H1 (cell line): ENCODE measurements at regions not wholly inside any gene's neighbourhood (a gene's known extent, or its start where the extent isn't known, plus 50 kb on each side); places are given as distances from the start of the nearest gene placed in this dataset.

ENCODE experiments used
- CTCF ChIA-PET: fragments of 300-600 bp; sonication (Branson Sonifier 250); formaldehyde crosslinking; loops from one replicate; lab custom pipeline; 2021; ENCODE audit not compliant: partially characterized antibody; lab: Charles Lee
- POLR2A ChIA-PET: fragments of 300-600 bp; sonication (Branson Sonifier 250); formaldehyde crosslinking; loops from one replicate; lab custom pipeline; 2021; ENCODE audit warnings: inconsistent platforms; ENCODE audit not compliant: partially characterized antibody; lab: Charles Lee
- DNase-seq, 2 experiments: peaks; one replicate each; pipeline versions ENCODE4 v3.0.0 to v3.0.0-alpha.2; 2010 to 2022; ENCODE audit warnings: low spot score in 2 of 2, low read depth in 1 of 2, mixed read lengths in 1 of 2
- FAIRE-seq: peaks from 2 replicates; lab custom pipeline; 2011; peaks lifted over from hg19 to GRCh38; lab: Jason Lieb, UNC
- H2AFZ ChIP-seq: 2 replicates; pipeline ENCODE4 v1.8.1; 2012; ENCODE audit warnings: low read length, inconsistent platforms
- H2AK5ac ChIP-seq: 2 replicates; pipeline ENCODE4 v1.6.1; 2013; ENCODE audit warnings: low read depth, low read length
- H2BK120ac ChIP-seq: replicated peaks from 2 replicates; pipeline ENCODE3; 2013; ENCODE audit warnings: low read depth, low read length, inconsistent platforms
- H2BK12ac ChIP-seq: 2 replicates; pipeline ENCODE4 v1.6.1; 2013; ENCODE audit warnings: low read depth, low read length
- H2BK15ac ChIP-seq: 2 replicates; pipeline ENCODE4 v1.6.1; 2013; ENCODE audit warnings: low read length
- H2BK20ac ChIP-seq: 2 replicates; pipeline ENCODE4 v1.6.1; 2013; ENCODE audit warnings: low read length
- H2BK5ac ChIP-seq: 2 replicates; pipeline ENCODE4 v1.6.1; 2013; ENCODE audit warnings: low read depth, low read length
- H3K14ac ChIP-seq: 2 replicates; pipeline ENCODE4 v1.6.1; 2013; ENCODE audit warnings: inconsistent platforms; ENCODE audit not compliant: insufficient read length
- H3K18ac ChIP-seq: 2 replicates; pipeline ENCODE4 v1.6.1; 2013; ENCODE audit warnings: low read length; ENCODE audit errors: extremely low read depth
- H3K23ac ChIP-seq: 2 replicates; pipeline ENCODE4 v1.6.1; 2013; ENCODE audit warnings: inconsistent platforms; ENCODE audit not compliant: insufficient read length
- H3K23me2 ChIP-seq: 2 replicates; pipeline ENCODE4 v1.6.1; 2013; ENCODE audit warnings: low read depth, low read length
- H3K27ac ChIP-seq: 2 replicates; pipeline ENCODE4 v1.6.1; 2011; ENCODE audit warnings: low read depth, low read length, inconsistent platforms
- H3K27me3 ChIP-seq, 4 experiments: replicated peaks in 1 of 4; 1 replicate in 1 of 4; 2 replicates in 3 of 4; pipeline versions ENCODE4 v1.6.1 to v1.8.1; 2011 to 2013; ENCODE audit warnings: low read length in 3 of 4, mild to moderate bottlenecking in 3 of 4, inconsistent platforms in 2 of 4, mixed read lengths in 2 of 4, moderate library complexity in 1 of 4; ENCODE audit not compliant: control insufficient read depth in 3 of 4, insufficient read depth in 3 of 4; ENCODE audit errors: extremely low read depth in 1 of 4
- H3K36me3 ChIP-seq, 4 experiments: 2 replicates each; pipeline versions ENCODE4 v1.6.1 to v1.8.1; 2011 to 2013; ENCODE audit warnings: mild to moderate bottlenecking in 4 of 4, low read length in 3 of 4, moderate library complexity in 2 of 4, control low read depth in 1 of 4, inconsistent platforms in 1 of 4; ENCODE audit not compliant: insufficient read depth in 4 of 4, control insufficient read depth in 2 of 4
- H3K4ac ChIP-seq: replicated peaks from 2 replicates; pipeline ENCODE3; 2013; ENCODE audit warnings: low read length, low read depth, mixed read lengths, inconsistent platforms; ENCODE audit not compliant: insufficient read length
- H3K4me1 ChIP-seq, 4 experiments: replicated peaks in 1 of 4; 1 replicate in 1 of 4; 2 replicates in 3 of 4; pipeline versions ENCODE4 v1.6.1 to v1.8.1; 2011 to 2013; ENCODE audit warnings: low read length in 3 of 4, inconsistent platforms in 2 of 4, mixed read lengths in 1 of 4; ENCODE audit not compliant: insufficient read depth in 4 of 4, control insufficient read depth in 3 of 4
- H3K4me2 ChIP-seq, 2 experiments: 2 replicates each; pipeline versions ENCODE4 v1.6.1 to v1.8.1; 2011 to 2013; ENCODE audit warnings: low read depth in 2 of 2, low read length in 2 of 2, control low read depth in 1 of 2, inconsistent platforms in 1 of 2, mild to moderate bottlenecking in 1 of 2; ENCODE audit not compliant: insufficient read depth in 1 of 2
- H3K4me3 ChIP-seq, 4 experiments: fragments of 200-600, 300-600 bp in 1 of 4; sonication (generic), shearing (Covaris generic), sonication (Bioruptor Twin) in 1 of 4; 2 replicates each; pipeline versions ENCODE4 v1.5.1 to v1.8.1; 2011 to 2016; ENCODE audit warnings: low read length in 4 of 4, low read depth in 3 of 4, control low read depth in 2 of 4, inconsistent platforms in 2 of 4, mild to moderate bottlenecking in 2 of 4, mixed read lengths in 1 of 4, moderate library complexity in 1 of 4; ENCODE audit not compliant: insufficient read depth in 2 of 4; ENCODE audit errors: extremely low read depth in 1 of 4
- H3K56ac ChIP-seq: replicated peaks from 2 replicates; pipeline ENCODE3; 2013; ENCODE audit warnings: low read depth, mild to moderate bottlenecking, mixed read lengths, low read length, inconsistent platforms; ENCODE audit not compliant: insufficient read length
- H3K79me1 ChIP-seq: 2 replicates; pipeline ENCODE4 v1.6.1; 2013; ENCODE audit warnings: low read depth, low read length, control low read depth
- H3K79me2 ChIP-seq, 2 experiments: 2 replicates each; pipeline versions ENCODE4 v1.6.1 to v1.8.1; 2012 to 2013; ENCODE audit warnings: low read length in 2 of 2, mild to moderate bottlenecking in 2 of 2, inconsistent platforms in 1 of 2; ENCODE audit not compliant: insufficient read depth in 2 of 2, control insufficient read depth in 1 of 2
- H3K9ac ChIP-seq, 4 experiments: replicated peaks in 1 of 4; 1 replicate in 1 of 4; 2 replicates in 3 of 4; pipeline versions ENCODE4 v1.6.1 to v1.8.1; 2011 to 2013; ENCODE audit warnings: low read depth in 3 of 4, low read length in 3 of 4, control low read depth in 2 of 4, mild to moderate bottlenecking in 2 of 4, moderate library complexity in 2 of 4, inconsistent platforms in 1 of 4; ENCODE audit errors: extremely low read depth in 1 of 4
- H3K9me3 ChIP-seq, 2 experiments: 2 replicates each; pipeline versions ENCODE4 v1.6.1 to v1.8.1; 2012 to 2013; ENCODE audit warnings: mild to moderate bottlenecking in 2 of 2, moderate library complexity in 2 of 2, control low read depth in 1 of 2, inconsistent platforms in 1 of 2, low read depth in 1 of 2, low read length in 1 of 2, mixed read lengths in 1 of 2; ENCODE audit not compliant: insufficient read depth in 2 of 2
- H4K20me1 ChIP-seq, 2 experiments: replicated peaks in 1 of 2; 2 replicates each; pipeline versions ENCODE3 to v1.8.1; 2011 to 2013; ENCODE audit warnings: inconsistent platforms in 2 of 2, low read length in 2 of 2, mild to moderate bottlenecking in 1 of 2; ENCODE audit not compliant: insufficient read depth in 2 of 2, control insufficient read depth in 1 of 2
- H4K5ac ChIP-seq: 2 replicates; pipeline ENCODE4 v1.6.1; 2013; ENCODE audit warnings: low read length, low read depth, mixed read lengths, inconsistent platforms; ENCODE audit not compliant: insufficient read length
- H4K8ac ChIP-seq: 2 replicates; pipeline ENCODE4 v1.8.0; 2013; ENCODE audit warnings: mild to moderate bottlenecking, moderate library complexity, low read length, inconsistent platforms; ENCODE audit not compliant: insufficient read depth; ENCODE audit errors: extremely low read depth
- H4K91ac ChIP-seq: replicated peaks from 2 replicates; pipeline ENCODE3; 2013; ENCODE audit warnings: low read length, mixed read lengths, inconsistent platforms; ENCODE audit not compliant: insufficient read length
- ATF3 ChIP-seq: IDR thresholded peaks from 2 replicates; pipeline ENCODE4 v1.6.1; 2011; ENCODE audit warnings: low read depth, mild to moderate bottlenecking, low read length; ENCODE audit not compliant: insufficient read depth
- BACH1 ChIP-seq: IDR thresholded peaks from 2 replicates; pipeline ENCODE4 v1.6.1; 2012; ENCODE audit warnings: low read length, improper control_type of control experiment
- EGR1 ChIP-seq: IDR thresholded peaks from 2 replicates; pipeline ENCODE4 v1.6.1; 2011; ENCODE audit warnings: low read depth, low read length, borderline replicate concordance
- RBBP5 ChIP-seq: IDR thresholded peaks from 2 replicates; pipeline ENCODE4 v1.7.1; 2012; ENCODE audit warnings: low read depth, mild to moderate bottlenecking, inconsistent platforms, low read length, moderate library complexity, borderline replicate concordance
- SAP30 ChIP-seq: fragments of 300-600 bp; sonication (generic); IDR thresholded peaks from 2 replicates; pipeline ENCODE4 v1.7.1; 2012; ENCODE audit warnings: low read length, moderate library complexity, mild to moderate bottlenecking, inconsistent platforms; ENCODE audit not compliant: insufficient read depth, insufficient replicate concordance
- SIN3A ChIP-seq, 2 experiments: IDR thresholded peaks in 1 of 2; conservative IDR thresholded peaks in 1 of 2; 2 replicates each; pipeline ENCODE4 v1.6.1; 2011 to 2012; ENCODE audit warnings: low read length in 2 of 2, improper control_type of control experiment in 1 of 2, low read depth in 1 of 2, mild to moderate bottlenecking in 1 of 2
- SP4 ChIP-seq: IDR thresholded peaks from 2 replicates; pipeline ENCODE4 v1.6.1; 2012; ENCODE audit warnings: low read length, inconsistent platforms
- SRF ChIP-seq: IDR thresholded peaks from 2 replicates; pipeline ENCODE4 v1.6.1; 2011; ENCODE audit warnings: mild to moderate bottlenecking, low read depth, low read length, moderate library complexity
- SUZ12 ChIP-seq: fragments of 200-600 bp; sonication (generic); IDR thresholded peaks from 2 replicates; pipeline ENCODE4 v1.6.1; 2012; ENCODE audit warnings: mild to moderate bottlenecking, inconsistent platforms, low read length, moderate library complexity, mixed read lengths
- YY1 ChIP-seq: IDR thresholded peaks from 2 replicates; pipeline ENCODE4 v1.6.1; 2011; ENCODE audit warnings: low read depth, mild to moderate bottlenecking, low read length
- WGBS, 2 experiments: shearing (Covaris generic) in 1 of 2; methylation state at CpG; one replicate each; pipeline versions ENCODE4 v1.1.6 to v1.1.7; 2013 to 2015; ENCODE audit warnings: low lambda C conversion rate in 2 of 2, mixed read lengths in 2 of 2, inconsistent platforms in 1 of 2, low coverage in 1 of 2, missing lambda C conversion rate in 1 of 2; ENCODE audit not compliant: insufficient replicate concordance in 2 of 2, insufficient coverage in 1 of 2, insufficient read length in 1 of 2; ENCODE audit errors: extremely low coverage in 1 of 2, missing lambda C conversion rate in 1 of 2; 5-methylcytosine and 5-hydroxymethylcytosine counted together
- TF ChIP-seq, protein P1 (sequence below): IDR thresholded peaks from 2 replicates; pipeline ENCODE4 v1.6.1; 2012; ENCODE audit warnings: low read length, inconsistent platforms

DNA sequence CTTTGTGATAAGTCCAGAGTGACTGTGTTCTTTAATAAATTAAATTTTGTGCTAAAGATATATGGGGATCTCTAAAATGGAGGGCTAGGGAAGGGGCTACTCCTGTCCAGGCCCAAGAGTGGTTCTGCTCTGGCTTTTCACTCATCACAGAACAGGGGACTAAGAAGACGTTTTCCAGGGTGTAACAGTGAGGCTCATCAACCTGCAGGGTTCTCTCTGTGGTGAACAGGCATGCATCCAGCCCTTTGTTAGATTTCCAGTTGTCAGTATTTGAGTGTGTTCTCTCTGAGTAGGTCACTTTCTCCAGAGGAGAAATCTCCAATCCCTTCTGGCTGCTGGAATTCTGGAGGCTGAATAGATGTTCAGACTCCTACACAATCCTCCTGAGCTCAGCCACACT is 408.9 kb downstream of the PLCL1 start (continued):
- TF ChIP-seq SRF: no peak

DNA sequence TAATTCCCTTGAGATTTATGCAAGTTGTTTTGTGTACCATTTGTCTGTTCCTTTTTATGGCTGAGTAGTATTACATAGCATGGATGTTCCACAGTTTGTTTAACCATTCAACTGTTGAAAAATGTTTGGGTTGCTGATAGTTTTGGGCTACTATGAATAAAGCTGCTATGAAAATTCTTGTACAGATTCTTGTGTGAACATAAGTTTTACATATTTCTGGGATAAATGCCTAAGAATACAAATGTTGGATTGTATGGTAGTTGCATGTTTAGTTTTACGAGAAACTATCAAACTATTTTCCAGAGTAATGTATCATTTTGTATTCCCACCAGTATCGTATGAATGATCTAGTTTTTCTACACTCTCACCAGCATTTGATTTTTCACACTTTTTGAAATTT is 407.3 kb downstream of the PLCL1 start:
- no peak for FAIRE-seq
- TF ChIP-seq YY1: no peak
- TF ChIP-seq SUZ12: no peak
- TF ChIP-seq EGR1: no peak
- no peak for TF ChIP-seq SP4
- TF ChIP-seq SAP30: no peak
- TF ChIP-seq BACH1: no peak
- TF ChIP-seq, protein P1, sequence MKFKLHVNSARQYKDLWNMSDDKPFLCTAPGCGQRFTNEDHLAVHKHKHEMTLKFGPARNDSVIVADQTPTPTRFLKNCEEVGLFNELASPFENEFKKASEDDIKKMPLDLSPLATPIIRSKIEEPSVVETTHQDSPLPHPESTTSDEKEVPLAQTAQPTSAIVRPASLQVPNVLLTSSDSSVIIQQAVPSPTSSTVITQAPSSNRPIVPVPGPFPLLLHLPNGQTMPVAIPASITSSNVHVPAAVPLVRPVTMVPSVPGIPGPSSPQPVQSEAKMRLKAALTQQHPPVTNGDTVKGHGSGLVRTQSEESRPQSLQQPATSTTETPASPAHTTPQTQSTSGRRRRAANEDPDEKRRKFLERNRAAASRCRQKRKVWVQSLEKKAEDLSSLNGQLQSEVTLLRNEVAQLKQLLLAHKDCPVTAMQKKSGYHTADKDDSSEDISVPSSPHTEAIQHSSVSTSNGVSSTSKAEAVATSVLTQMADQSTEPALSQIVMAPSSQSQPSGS: no peak
- TF ChIP-seq ATF3: no peak
- no peak for TF ChIP-seq SIN3A (conservative IDR thresholded peaks at IDR 0.05 in 1 of 2, IDR thresholded peaks at IDR 0.05 in 1 of 2; ENCODE audit: low read depth in 1 of 2, low read length in 2 of 2)
- TF ChIP-seq RBBP5: no peak

More for the DNA sequence above, 407.3 kb downstream of the PLCL1 start:
- no peak overlapping the region for H2AFZ ChIP-seq
- ChIA-PET POLR2A (no interaction called here), CTCF (no interaction called here)
- H2BK12ac ChIP-seq: no peak overlapping the region
- WGBS, 2 experiments: 96% methylated on average over 2 of the region's 2 CpGs; no CpG with 5 or more reads in 1 of the 2 experiments
- H3K4me1 ChIP-seq: no peaks in the 10 kb centered on the region
- no peak overlapping the region for H4K5ac ChIP-seq
- no peak overlapping the region for H3K9ac ChIP-seq
- no peak overlapping the region for H3K27ac ChIP-seq
- H3K14ac ChIP-seq: no peak overlapping the region
- H3K56ac ChIP-seq: no peak overlapping the region
- no peaks in the 10 kb centered on the region for H4K20me1 ChIP-seq
- DNase-seq: no peak
- no peak overlapping the region for H3K18ac ChIP-seq
- no peak overlapping the region for H4K91ac ChIP-seq
- no peak overlapping the region for H3K4ac ChIP-seq
- H3K4me2 ChIP-seq: no peak overlapping the region
- no peak overlapping the region for H3K23ac ChIP-seq
- H2BK5ac ChIP-seq: no peak overlapping the region
- H3K79me2 ChIP-seq: no peaks in the 10 kb centered on the region
- H3K4me3 ChIP-seq: no peak overlapping the region
- H3K27me3 ChIP-seq: no peaks in the 10 kb centered on the region
- no peak overlapping the region for H2BK120ac ChIP-seq
- no peak overlapping the region for H4K8ac ChIP-seq
- no peak overlapping the region for H2BK20ac ChIP-seq
- H3K36me3 ChIP-seq: no peaks in the 10 kb centered on the region
- H3K9me3 ChIP-seq: no peaks in the 10 kb centered on the region
- H2BK15ac ChIP-seq: no peak overlapping the region
- no peaks in the 10 kb centered on the region for H3K23me2 ChIP-seq
- H2AK5ac ChIP-seq: no peak overlapping the region
- no peaks in the 10 kb centered on the region for H3K79me1 ChIP-seq
